Activated naive CD8-positive, alpha-beta T cell treated with anti-CD3 and anti-CD28 coated beads for 36 hours (primary cell): ENCODE measurements at regions not wholly inside any gene's neighbourhood (a gene's known extent, or its start where the extent isn't known, plus 50 kb on each side); places are given as distances from the start of the nearest gene placed in this dataset.

Experiments used
- DNase-seq: peaks from one replicate; pipeline ENCODE4 v3.0.0; 2021
- H3K27ac Mint-ChIP-seq: one replicate; pipeline ENCODE4 v1.8.0; 2022; ENCODE audit warnings: mild to moderate bottlenecking, moderate library complexity, mixed read lengths
- H3K27me3 Mint-ChIP-seq: one replicate; pipeline ENCODE4 v1.8.0; 2022; ENCODE audit warnings: mild to moderate bottlenecking, mixed read lengths
- H3K36me3 Mint-ChIP-seq: one replicate; pipeline ENCODE4 v1.8.0; 2021; ENCODE audit warnings: mild to moderate bottlenecking, mixed read lengths
- H3K4me1 Mint-ChIP-seq: one replicate; pipeline ENCODE4 v1.8.0; 2021; ENCODE audit warnings: mixed read lengths
- H3K4me3 Mint-ChIP-seq: one replicate; pipeline ENCODE4 v1.8.0; 2022; ENCODE audit warnings: mild to moderate bottlenecking, moderate library complexity, mixed read lengths
- H3K9me3 Mint-ChIP-seq: one replicate; pipeline ENCODE4 v1.8.0; 2022; ENCODE audit warnings: mixed read lengths

- H3K4me3 Mint-ChIP-seq: no peak overlapping the region
- peaks cover 3% of the 10 kb centered on the region for H3K9me3 Mint-ChIP-seq
- no peak for DNase-seq
- H3K27me3 Mint-ChIP-seq: no peaks in the 10 kb centered on the region
- H3K27ac Mint-ChIP-seq: no peak overlapping the region
- no peaks in the 10 kb centered on the region for H3K4me1 Mint-ChIP-seq
- no peaks in the 10 kb centered on the region for H3K36me3 Mint-ChIP-seq
Observed at GRCh38 chr4:61067381-61067780, 132.7 kb upstream of the ADGRL3 start.

GRCh38 chr4:61068060-61068459 lies 132.1 kb upstream of the ADGRL3 start:
- no peaks in the 10 kb centered on the region for H3K36me3 Mint-ChIP-seq
- no peak for DNase-seq
- H3K27ac Mint-ChIP-seq: no peak overlapping the region
- H3K9me3 Mint-ChIP-seq: peaks cover 3% of the 10 kb centered on the region
- no peaks in the 10 kb centered on the region for H3K27me3 Mint-ChIP-seq
- H3K4me3 Mint-ChIP-seq: no peak overlapping the region
- H3K4me1 Mint-ChIP-seq: no peaks in the 10 kb centered on the region

- DNase-seq: no peak
- Mint-ChIP-seq H3K27ac (no peak overlapping the region), H3K4me3 (no peak overlapping the region), H3K4me1 (no peaks in the 10 kb centered on the region), H3K36me3 (no peaks in the 10 kb centered on the region), H3K9me3 (peaks cover 3% of the 10 kb centered on the region), H3K27me3 (no peaks in the 10 kb centered on the region)
Observed at GRCh38 chr4:61068745-61069144, 131.4 kb upstream of the ADGRL3 start.

GRCh38 chr4:61070269-61070668 lies 129.9 kb upstream of the ADGRL3 start:
- no peak for DNase-seq
- no peak overlapping the region for H3K4me3 Mint-ChIP-seq
- no peaks in the 10 kb centered on the region for H3K4me1 Mint-ChIP-seq
- no peaks in the 10 kb centered on the region for H3K27me3 Mint-ChIP-seq
- peaks cover 3% of the 10 kb centered on the region for H3K9me3 Mint-ChIP-seq
- H3K27ac Mint-ChIP-seq: no peak overlapping the region
- H3K36me3 Mint-ChIP-seq: no peaks in the 10 kb centered on the region

- Mint-ChIP-seq H3K36me3 (no peaks in the 10 kb centered on the region), H3K27ac (no peak overlapping the region), H3K4me3 (no peak overlapping the region), H3K9me3 (peaks cover 2% of the 10 kb centered on the region), H3K27me3 (no peaks in the 10 kb centered on the region), H3K4me1 (no peaks in the 10 kb centered on the region)
- DNase-seq: no peak
Observed at GRCh38 chr4:61079427-61079826, 120.7 kb upstream of the ADGRL3 start.

GRCh38 chr4:61079976-61080375 lies 120.2 kb upstream of the ADGRL3 start:
- no peak overlapping the region for H3K27ac Mint-ChIP-seq
- H3K4me3 Mint-ChIP-seq: no peak overlapping the region
- no peaks in the 10 kb centered on the region for H3K36me3 Mint-ChIP-seq
- no peaks in the 10 kb centered on the region for H3K27me3 Mint-ChIP-seq
- peaks cover 3% of the 10 kb centered on the region for H3K9me3 Mint-ChIP-seq
- DNase-seq: no peak
- no peaks in the 10 kb centered on the region for H3K4me1 Mint-ChIP-seq

- H3K4me1 Mint-ChIP-seq: no peaks in the 10 kb centered on the region
- peaks cover 6% of the 10 kb centered on the region for H3K9me3 Mint-ChIP-seq
- no peak for DNase-seq
- no peaks in the 10 kb centered on the region for H3K36me3 Mint-ChIP-seq
- no peak overlapping the region for H3K4me3 Mint-ChIP-seq
- H3K27ac Mint-ChIP-seq: no peak overlapping the region
- H3K27me3 Mint-ChIP-seq: no peaks in the 10 kb centered on the region
Observed at GRCh38 chr4:61085534-61085933, 114.6 kb upstream of the ADGRL3 start.

GRCh38 chr4:61086357-61086756 lies 113.8 kb upstream of the ADGRL3 start:
- DNase-seq: no peak
- H3K27me3 Mint-ChIP-seq: no peaks in the 10 kb centered on the region
- H3K36me3 Mint-ChIP-seq: no peaks in the 10 kb centered on the region
- H3K9me3 Mint-ChIP-seq: peaks cover 6% of the 10 kb centered on the region
- no peak overlapping the region for H3K27ac Mint-ChIP-seq
- H3K4me3 Mint-ChIP-seq: no peak overlapping the region
- H3K4me1 Mint-ChIP-seq: no peaks in the 10 kb centered on the region

GRCh38 chr4:61086979-61087378 lies 113.1 kb upstream of the ADGRL3 start:
- H3K9me3 Mint-ChIP-seq: peaks cover 6% of the 10 kb centered on the region
- no peaks in the 10 kb centered on the region for H3K36me3 Mint-ChIP-seq
- no peak overlapping the region for H3K4me3 Mint-ChIP-seq
- DNase-seq: no peak
- no peaks in the 10 kb centered on the region for H3K27me3 Mint-ChIP-seq
- no peaks in the 10 kb centered on the region for H3K4me1 Mint-ChIP-seq
- H3K27ac Mint-ChIP-seq: no peak overlapping the region

- no peaks in the 10 kb centered on the region for H3K27me3 Mint-ChIP-seq
- peaks cover 10% of the 10 kb centered on the region for H3K9me3 Mint-ChIP-seq
- no peak overlapping the region for H3K4me3 Mint-ChIP-seq
- no peak overlapping the region for H3K27ac Mint-ChIP-seq
- H3K4me1 Mint-ChIP-seq: no peaks in the 10 kb centered on the region
- H3K36me3 Mint-ChIP-seq: no peaks in the 10 kb centered on the region
- no peak for DNase-seq
Observed at GRCh38 chr4:61094854-61095598, 105.1 kb upstream of the ADGRL3 start.

- H3K4me3 Mint-ChIP-seq: no peak overlapping the region
- no peak for DNase-seq
- H3K4me1 Mint-ChIP-seq: no peaks in the 10 kb centered on the region
- H3K36me3 Mint-ChIP-seq: no peaks in the 10 kb centered on the region
- peaks cover 6% of the 10 kb centered on the region for H3K9me3 Mint-ChIP-seq
- no peaks in the 10 kb centered on the region for H3K27me3 Mint-ChIP-seq
- H3K27ac Mint-ChIP-seq: no peak overlapping the region
Observed at GRCh38 chr4:61128682-61129081, 71.4 kb upstream of the ADGRL3 start.

GRCh38 chr4:61129971-61130370 lies 70.2 kb upstream of the ADGRL3 start:
- no peaks in the 10 kb centered on the region for H3K4me1 Mint-ChIP-seq
- DNase-seq: no peak
- H3K36me3 Mint-ChIP-seq: no peaks in the 10 kb centered on the region
- no peak overlapping the region for H3K27ac Mint-ChIP-seq
- no peak overlapping the region for H3K4me3 Mint-ChIP-seq
- no peaks in the 10 kb centered on the region for H3K27me3 Mint-ChIP-seq
- peaks cover 9% of the 10 kb centered on the region for H3K9me3 Mint-ChIP-seq

GRCh38 chr4:61143461-61143860 lies 56.7 kb upstream of the ADGRL3 start:
- Mint-ChIP-seq H3K27me3 (no peaks in the 10 kb centered on the region), H3K4me3 (no peak overlapping the region), H3K9me3 (peaks cover 5% of the 10 kb centered on the region), H3K27ac (no peak overlapping the region), H3K36me3 (no peaks in the 10 kb centered on the region), H3K4me1 (no peaks in the 10 kb centered on the region)
- no peak for DNase-seq

- Mint-ChIP-seq H3K4me3 (no peak overlapping the region), H3K36me3 (no peaks in the 10 kb centered on the region), H3K9me3 (peaks cover 11% of the 10 kb centered on the region), H3K4me1 (no peaks in the 10 kb centered on the region), H3K27ac (no peak overlapping the region), H3K27me3 (no peaks in the 10 kb centered on the region)
- DNase-seq: no peak
Observed at GRCh38 chr4:61149278-61149677, 50.8 kb upstream of the ADGRL3 start.
